ENCODE measurements at regions not wholly inside any gene's neighbourhood (a gene's known extent, or its start where the extent isn't known, plus 50 kb on each side); places are given as distances from the start of the nearest gene placed in this dataset.
"Not testable (repeated sequence)": the region's sequence is repeated elsewhere in the genome, so short reads cannot be mapped to it uniquely, and the experiment has no call there.

DNA sequence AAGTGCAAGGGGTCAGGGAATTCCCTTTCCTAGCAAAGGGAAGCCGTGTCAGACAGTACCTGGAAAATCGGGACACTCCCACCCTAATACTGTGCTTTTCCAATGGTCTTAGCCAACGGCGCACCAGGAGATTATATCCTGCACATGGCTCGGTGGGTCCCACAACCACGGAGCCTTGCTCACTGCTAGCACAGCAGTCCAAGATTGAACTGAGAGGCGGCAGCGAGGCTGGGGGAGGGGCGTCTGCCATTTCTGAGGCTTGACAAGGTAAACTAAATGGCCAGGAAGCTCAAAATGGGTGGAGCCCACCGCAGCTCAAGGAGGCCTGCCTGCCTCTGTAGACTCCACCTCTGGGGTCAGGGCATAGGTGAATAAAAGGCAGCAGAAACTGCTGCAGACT lies 76.5 kb upstream of the LINC00632 start:
- DNase-seq (ENCODE audit: low read depth in 4 of 4, low spot score in 1 of 4): not testable (repeated sequence)

DNA sequence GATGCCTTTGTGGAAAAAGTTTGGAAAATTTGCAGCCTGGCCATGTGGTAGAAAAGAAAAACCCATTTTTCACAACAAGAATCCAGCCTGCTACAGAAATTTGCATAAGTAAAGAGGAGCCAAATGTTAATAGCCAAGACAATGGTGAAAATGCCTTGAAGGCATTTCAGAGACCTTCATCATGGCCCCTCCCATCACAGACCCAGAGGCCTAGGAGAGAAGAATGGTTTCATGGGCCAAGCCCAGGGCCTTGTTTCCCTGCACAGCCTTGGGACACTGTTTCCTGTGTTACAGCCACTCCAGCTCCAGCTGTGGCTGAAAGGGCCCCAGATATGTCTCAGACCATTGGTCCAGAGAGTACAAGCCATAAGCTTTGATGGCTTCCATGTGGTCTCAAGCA lies 101.4 kb upstream of the LINC00632 start:
- no peak for DNase-seq (ENCODE audit: low read depth in 4 of 4, low spot score in 1 of 4)

DNA sequence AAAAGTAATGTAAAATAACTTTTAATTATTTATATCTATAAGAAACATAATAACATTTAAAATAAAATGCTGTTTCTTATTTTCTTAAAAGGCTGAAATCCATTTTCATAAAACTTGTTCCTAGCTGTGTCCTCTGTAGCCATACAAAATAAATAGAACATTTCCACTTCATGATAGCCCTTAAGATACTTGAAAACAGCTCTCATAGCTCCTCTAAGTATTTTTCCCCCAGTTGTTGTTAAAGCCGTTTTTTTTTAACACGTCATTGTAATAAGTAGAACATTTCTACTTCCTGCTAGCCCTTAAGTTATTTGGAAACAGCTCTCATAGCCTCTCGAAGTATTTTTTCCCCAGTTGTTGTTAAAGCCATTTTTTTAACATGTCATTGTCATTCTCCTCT lies 97.3 kb upstream of the SOX3 start:
- DNase-seq (ENCODE audit: low read depth in 4 of 4, low spot score in 1 of 4): no peak

DNA sequence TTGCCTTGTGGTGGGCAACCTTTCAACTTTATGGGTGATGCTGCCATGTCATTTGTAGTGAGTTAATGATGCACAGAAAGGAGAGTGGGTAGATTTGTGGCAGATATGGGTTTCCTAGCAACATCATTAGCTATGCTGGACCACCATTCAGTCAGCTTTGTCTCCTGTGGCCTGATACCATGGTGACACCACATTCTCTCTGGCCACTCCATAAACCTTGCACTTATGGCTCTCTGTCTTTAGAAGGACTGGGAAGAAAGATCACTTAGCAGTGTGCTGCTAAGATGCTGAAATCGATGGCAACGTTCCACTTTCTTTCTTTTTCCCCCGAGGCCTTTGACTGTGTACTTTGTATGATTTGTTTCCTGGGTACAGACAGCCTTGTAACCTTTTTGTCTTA lies 95.0 kb upstream of the SOX3 start:
- DNase-seq (ENCODE audit: low read depth in 4 of 4, low spot score in 1 of 4): no peak

DNA sequence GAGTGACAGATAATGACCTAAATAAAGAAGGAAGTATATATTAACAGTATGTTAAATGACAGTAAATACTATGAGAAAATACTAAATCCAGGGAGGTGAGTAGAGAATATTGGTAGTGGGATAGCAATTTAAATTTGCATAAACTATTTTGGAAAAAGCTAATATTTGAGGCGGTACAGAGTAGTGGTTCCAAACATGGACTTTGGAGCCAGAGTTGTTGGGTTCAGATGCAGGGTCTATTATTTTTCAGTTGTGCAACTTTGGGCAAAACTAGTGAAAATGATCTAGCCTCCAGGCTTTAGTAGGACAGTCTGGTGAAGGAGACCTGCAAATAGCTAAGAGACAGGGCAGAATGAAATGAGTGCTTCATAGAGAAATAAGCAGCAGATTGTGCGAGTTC lies 84.8 kb upstream of the SOX3 start:
- DNase-seq (ENCODE audit: low read depth in 4 of 4, low spot score in 1 of 4): no peak

DNA sequence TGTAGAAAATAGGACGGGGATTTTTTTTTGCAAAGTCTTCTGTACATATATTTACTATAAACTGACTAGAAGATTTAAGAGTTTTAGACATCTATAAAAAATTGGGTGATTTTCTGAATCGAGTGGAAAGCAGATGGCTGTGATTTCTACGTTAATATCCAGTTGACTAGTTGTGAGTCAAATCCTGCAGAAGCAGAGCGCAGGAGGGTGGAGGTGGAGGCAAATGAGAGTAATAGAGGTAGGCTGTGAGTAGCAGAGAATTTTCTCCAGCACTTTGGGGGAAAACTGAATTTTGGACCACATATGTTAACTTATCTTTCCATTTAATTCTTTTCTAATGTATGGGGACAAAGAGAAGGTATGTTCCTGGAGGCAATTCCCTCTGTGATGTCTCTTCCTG lies 82.1 kb upstream of the SOX3 start:
- no peak for DNase-seq (ENCODE audit: low read depth in 4 of 4, low spot score in 1 of 4)

DNA sequence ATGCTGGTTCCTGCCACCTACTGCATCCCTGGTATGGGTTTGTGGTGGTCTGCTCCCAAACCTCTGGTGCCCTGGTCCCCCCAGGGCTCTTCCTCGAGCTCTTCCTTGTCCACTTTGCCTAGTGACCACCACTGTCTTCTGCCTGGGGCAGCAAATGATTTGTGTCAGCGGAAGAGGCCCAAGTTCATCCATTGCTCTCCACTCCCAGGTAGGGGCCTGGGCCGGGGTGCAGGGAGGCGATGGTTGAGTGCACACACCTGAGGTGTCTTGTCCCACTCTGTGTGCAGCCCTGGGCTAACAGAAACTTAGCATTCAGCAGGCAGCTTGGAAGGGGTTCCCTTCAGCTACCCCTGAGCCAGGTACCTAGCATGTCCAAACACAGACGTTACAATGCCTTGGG lies 75.6 kb upstream of the SOX3 start:
- no peak for DNase-seq (ENCODE audit: low read depth in 4 of 4, low spot score in 1 of 4)

DNA sequence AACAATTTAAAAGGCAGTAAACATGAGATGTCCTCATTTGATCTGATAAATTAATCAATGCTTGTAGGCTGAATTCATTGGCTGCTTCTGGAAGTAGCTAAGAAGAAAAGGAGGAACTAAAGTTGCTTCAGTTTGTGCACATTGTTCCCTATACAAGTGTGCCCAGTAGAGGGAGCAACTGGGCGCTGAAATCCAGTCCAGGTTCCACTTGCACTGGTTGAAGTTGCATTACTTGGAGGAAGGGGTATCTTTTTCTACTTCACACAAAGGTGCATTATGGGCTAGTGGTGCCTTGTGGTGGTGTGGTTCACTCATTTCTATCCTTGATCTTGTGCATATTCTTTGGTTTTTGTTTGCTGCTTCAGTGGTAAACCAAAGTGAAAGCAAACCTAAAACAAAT lies 67.9 kb upstream of the SOX3 start:
- peak in 1 of 4 experiments; percentile 6 for DNase-seq (ENCODE audit: low read depth in 4 of 4, low spot score in 1 of 4)

DNA sequence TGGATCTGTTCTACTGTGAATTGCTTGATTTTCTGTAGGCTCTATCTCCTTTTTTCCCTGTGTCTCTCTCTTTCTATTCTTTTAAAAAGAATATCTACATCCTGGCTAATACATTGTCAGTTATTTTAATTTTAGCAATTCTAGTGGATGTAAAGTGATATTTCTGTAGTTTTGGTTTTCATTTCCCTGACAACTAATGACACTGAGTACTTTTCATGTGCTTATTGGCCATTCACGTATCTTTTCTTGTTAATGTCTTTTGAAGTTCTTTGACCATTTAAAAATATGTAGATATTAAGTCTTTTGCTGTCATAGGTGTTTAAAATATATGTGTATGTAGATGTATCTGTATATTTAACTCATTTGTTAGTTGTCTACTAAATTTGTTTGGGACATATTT lies 59.0 kb upstream of the SOX3 start:
- DNase-seq (ENCODE audit: low read depth in 4 of 4, low spot score in 1 of 4): no peak

All from stimulated activated CD4-positive, alpha-beta T cell treated with anti-CD3 and anti-CD28 coated beads, Interleukin-1b, Interleukin-23, amount 100 ng/mL, for 24 hours (primary cell).